GM12875 (cell line): ENCODE measurements at regions not wholly inside any gene's neighbourhood (a gene's known extent, or its start where the extent isn't known, plus 50 kb on each side); places are given as distances from the start of the nearest gene placed in this dataset.

ENCODE experiments used
- H3K4me3 ChIP-seq: one replicate; pipeline ENCODE4 v1.5.1; 2011; ENCODE audit warnings: low read depth, low read length, control low read depth
- CTCF ChIP-seq: IDR thresholded peaks from 2 replicates; pipeline ENCODE4 v1.5.1; 2011; ENCODE audit warnings: low read depth, mild to moderate bottlenecking, control low read depth, inconsistent platforms, low read length, moderate library complexity, borderline replicate concordance; ENCODE audit not compliant: insufficient read depth

DNA sequence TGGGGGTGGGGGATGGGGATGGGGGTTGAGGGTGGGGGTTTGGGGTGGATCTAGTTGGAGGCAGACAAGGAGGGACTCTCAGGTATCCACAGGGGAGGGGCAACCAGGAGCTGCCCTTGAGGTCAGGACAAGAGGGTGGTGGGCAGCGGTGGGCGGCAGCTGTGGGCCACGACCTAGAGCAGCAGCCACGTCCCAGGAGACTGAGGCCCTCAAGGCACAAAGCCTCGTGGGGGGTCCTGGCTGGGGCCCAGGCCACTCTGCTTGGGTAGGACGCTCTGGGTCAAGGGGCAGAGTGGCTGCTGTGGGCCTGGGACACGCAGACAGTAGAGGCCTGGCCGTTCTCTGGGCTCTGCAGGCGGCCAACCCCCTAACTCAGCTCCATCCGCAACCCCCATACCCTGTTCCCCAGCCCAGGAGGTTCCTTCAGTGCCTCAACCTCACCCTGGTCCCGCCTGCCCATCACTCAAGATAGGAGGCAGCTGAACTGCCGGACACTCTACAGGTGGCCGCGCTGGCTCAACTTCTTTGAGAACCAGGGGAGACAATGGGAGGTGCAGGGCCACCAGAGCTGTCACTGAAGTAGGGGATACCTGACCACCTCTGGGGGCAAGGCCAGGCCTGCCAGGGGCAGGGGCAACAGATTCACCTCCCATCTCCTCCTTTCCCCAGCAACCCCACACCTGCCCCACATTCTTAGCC lies 75.6 kb downstream of the ENGASE start:
- TF ChIP-seq CTCF, result no peak
- no peak overlapping the region for H3K4me3 ChIP-seq

GRCh38 chr17:79148584-79148983 lies 74.0 kb downstream of the ENGASE start:
- TF ChIP-seq CTCF, result no peak

GRCh38 chr17:79147746-79148506 lies 73.3 kb downstream of the ENGASE start:
- H3K4me3 ChIP-seq, result no peak overlapping the region
- TF ChIP-seq CTCF, result no peak

More at GRCh38 chr17:79148584-79148983, 74.0 kb downstream of the ENGASE start:
- H3K4me3 ChIP-seq, result no peak overlapping the region

- no peak for TF ChIP-seq CTCF
- H3K4me3 ChIP-seq, result no peak overlapping the region
Observed at GRCh38 chr17:79146562-79146961, 71.9 kb downstream of the ENGASE start.

GRCh38 chr17:79145548-79145947 lies 70.9 kb downstream of the ENGASE start:
- no peak overlapping the region for H3K4me3 ChIP-seq
- TF ChIP-seq CTCF, result no peak

- H3K4me3 ChIP-seq, result no peak overlapping the region
- TF ChIP-seq CTCF, result no peak
Observed at GRCh38 chr17:79144133-79144532, 69.5 kb downstream of the ENGASE start.

DNA sequence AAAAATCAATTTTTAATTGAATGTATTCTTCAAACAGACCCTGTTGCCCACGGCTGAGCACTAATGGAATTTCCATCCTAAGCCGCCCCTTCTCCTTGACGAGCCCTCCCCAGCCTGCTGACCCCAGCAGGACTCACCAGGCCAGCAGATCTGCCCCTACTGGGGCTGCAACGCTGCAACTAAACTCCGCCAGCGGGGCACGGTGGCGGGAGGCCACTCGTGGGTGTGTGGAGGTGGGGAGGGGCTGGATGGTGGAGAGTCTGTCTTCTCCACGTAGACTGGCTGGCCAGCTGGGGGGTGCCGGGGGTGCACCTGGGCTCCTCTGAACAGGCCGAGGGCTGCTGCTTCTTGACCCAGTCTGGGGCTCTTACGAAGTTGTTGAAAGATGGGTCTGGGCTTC lies 67.8 kb downstream of the ENGASE start:
- no peak overlapping the region for H3K4me3 ChIP-seq
- no peak for TF ChIP-seq CTCF
